DND-41 (cell line): ENCODE measurements at regions not wholly inside any gene's neighbourhood (a gene's known extent, or its start where the extent isn't known, plus 50 kb on each side); places are given as distances from the start of the nearest gene placed in this dataset.
"Not testable (repeated sequence)": the region's sequence is repeated elsewhere in the genome, so short reads cannot be mapped to it uniquely, and the experiment has no call there.

Source experiments
- ATAC-seq: fragments of 200-7000 bp; cut with Tn5 transposase; 3 replicates; pipeline ENCODE4 v1.9.1; 2021; ENCODE audit warnings: low read depth; ENCODE audit not compliant: insufficient read depth
- DNase-seq: peaks from one replicate; pipeline ENCODE4 v3.0.0-alpha.2; 2020
- H2AFZ ChIP-seq: 2 replicates; pipeline ENCODE4 v1.6.0; 2012; ENCODE audit warnings: low read depth, low read length
- H3K27ac ChIP-seq: 2 replicates; pipeline ENCODE4 v1.5.1; 2012; ENCODE audit warnings: low read length, inconsistent platforms
- H3K27me3 ChIP-seq: fragments of 200-600 bp; sonication (generic); 2 replicates; pipeline ENCODE4 v1.6.0; 2012; ENCODE audit warnings: low read length, mild to moderate bottlenecking, inconsistent platforms; ENCODE audit not compliant: insufficient read depth, poor library complexity
- H3K36me3 ChIP-seq: 2 replicates; pipeline ENCODE4 v1.5.1; 2012; ENCODE audit warnings: low read length, inconsistent platforms; ENCODE audit not compliant: insufficient read depth
- H3K4me1 ChIP-seq: 2 replicates; pipeline ENCODE4 v1.5.1; 2012; ENCODE audit warnings: mild to moderate bottlenecking, low read length; ENCODE audit not compliant: insufficient read depth
- H3K4me2 ChIP-seq: 2 replicates; pipeline ENCODE4 v1.6.0; 2012; ENCODE audit warnings: mild to moderate bottlenecking, moderate library complexity, low read length, inconsistent platforms; ENCODE audit not compliant: insufficient read depth
- H3K4me3 ChIP-seq, 2 experiments: fragments of 200-600 bp in 1 of 2; shearing (Covaris generic) in 1 of 2; 2 replicates each; pipeline ENCODE4 v1.5.1; 2012 to 2016; ENCODE audit warnings: inconsistent platforms in 2 of 2, low read length in 2 of 2, mild to moderate bottlenecking in 2 of 2, low read depth in 1 of 2, moderate library complexity in 1 of 2
- H3K79me2 ChIP-seq: 2 replicates; pipeline ENCODE4 v1.6.0; 2012; ENCODE audit warnings: low read length, inconsistent platforms; ENCODE audit not compliant: insufficient read depth
- H3K9ac ChIP-seq: 2 replicates; pipeline ENCODE4 v1.6.0; 2012; ENCODE audit warnings: low read depth, mild to moderate bottlenecking, inconsistent platforms, low read length, moderate library complexity
- H3K9me3 ChIP-seq: 2 replicates; pipeline ENCODE4 v1.5.1; 2012; ENCODE audit warnings: low read length, moderate library complexity, mild to moderate bottlenecking, inconsistent platforms; ENCODE audit not compliant: insufficient read depth, severe bottlenecking
- H4K20me1 ChIP-seq: 2 replicates; pipeline ENCODE4 v1.6.0; 2012; ENCODE audit warnings: low read length; ENCODE audit not compliant: insufficient read depth
- EZH2 ChIP-seq: IDR thresholded peaks from 3 replicates; pipeline ENCODE4 v1.6.1; 2012; ENCODE audit warnings: borderline replicate concordance, low read depth, mild to moderate bottlenecking, moderate library complexity, low read length, inconsistent platforms; ENCODE audit not compliant: severe bottlenecking
- TF ChIP-seq, protein P1 (sequence below): IDR thresholded peaks from 2 replicates; pipeline ENCODE4 v1.5.1; 2012; ENCODE audit warnings: borderline replicate concordance, low read length, moderate library complexity, mild to moderate bottlenecking; ENCODE audit not compliant: poor library complexity, severe bottlenecking; ENCODE audit errors: extremely low read depth

DNA sequence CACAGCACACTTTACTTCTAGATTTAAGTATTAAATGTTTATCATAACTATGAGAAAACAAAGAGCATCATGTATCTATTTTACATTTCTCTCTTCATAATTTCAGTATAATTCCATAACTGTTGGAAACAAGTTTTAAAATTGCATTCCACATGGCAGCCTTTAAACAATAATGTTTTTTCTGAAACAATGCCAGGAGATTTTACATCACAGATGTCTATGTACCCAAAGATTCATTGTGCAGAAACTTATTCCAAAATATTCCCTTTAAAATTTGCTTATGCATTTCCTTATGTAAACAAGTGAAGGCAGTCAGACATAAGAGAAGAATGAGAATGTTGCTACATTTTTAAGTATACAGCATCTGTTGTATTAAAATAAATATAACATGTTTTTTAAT lies 324.9 kb upstream of the COL8A1 start:
- Histone ChIP-seq H3K9ac (no peak overlapping the region), H3K36me3 (no peaks in the 10 kb centered on the region), H3K27me3 (no peaks in the 10 kb centered on the region), H3K4me1 (no peaks in the 10 kb centered on the region), H3K4me2 (no peak overlapping the region), H3K27ac (no peak overlapping the region), H2AFZ (no peak overlapping the region), H3K79me2 (no peaks in the 10 kb centered on the region), H3K9me3 (no peaks in the 10 kb centered on the region), H4K20me1 (no peaks in the 10 kb centered on the region), H3K4me3 (no peak overlapping the region)
- DNase-seq = no peak
- ATAC-seq = no peak
- TF ChIP-seq, protein P1, sequence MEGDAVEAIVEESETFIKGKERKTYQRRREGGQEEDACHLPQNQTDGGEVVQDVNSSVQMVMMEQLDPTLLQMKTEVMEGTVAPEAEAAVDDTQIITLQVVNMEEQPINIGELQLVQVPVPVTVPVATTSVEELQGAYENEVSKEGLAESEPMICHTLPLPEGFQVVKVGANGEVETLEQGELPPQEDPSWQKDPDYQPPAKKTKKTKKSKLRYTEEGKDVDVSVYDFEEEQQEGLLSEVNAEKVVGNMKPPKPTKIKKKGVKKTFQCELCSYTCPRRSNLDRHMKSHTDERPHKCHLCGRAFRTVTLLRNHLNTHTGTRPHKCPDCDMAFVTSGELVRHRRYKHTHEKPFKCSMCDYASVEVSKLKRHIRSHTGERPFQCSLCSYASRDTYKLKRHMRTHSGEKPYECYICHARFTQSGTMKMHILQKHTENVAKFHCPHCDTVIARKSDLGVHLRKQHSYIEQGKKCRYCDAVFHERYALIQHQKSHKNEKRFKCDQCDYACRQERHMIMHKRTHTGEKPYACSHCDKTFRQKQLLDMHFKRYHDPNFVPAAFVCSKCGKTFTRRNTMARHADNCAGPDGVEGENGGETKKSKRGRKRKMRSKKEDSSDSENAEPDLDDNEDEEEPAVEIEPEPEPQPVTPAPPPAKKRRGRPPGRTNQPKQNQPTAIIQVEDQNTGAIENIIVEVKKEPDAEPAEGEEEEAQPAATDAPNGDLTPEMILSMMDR = no peak
- no peak for TF ChIP-seq EZH2

DNA sequence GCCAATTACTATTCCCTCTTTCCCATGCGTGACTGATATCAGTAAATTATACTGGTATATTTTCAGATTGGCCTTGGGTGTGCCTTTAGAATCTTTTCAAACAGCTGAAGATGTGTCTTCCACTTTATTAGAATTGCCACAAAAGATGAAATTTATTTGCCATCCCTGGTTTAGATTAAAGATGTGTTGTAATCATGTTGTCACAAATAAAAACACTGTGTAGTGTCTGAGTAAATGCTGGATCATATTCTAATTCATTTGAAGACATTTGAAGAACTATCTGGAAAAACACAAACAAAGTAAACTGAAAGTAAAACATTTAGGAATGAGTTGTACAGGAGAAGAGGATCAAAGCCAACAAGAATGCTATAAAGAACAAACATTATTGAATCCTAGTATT lies 339.7 kb upstream of the COL8A1 start:
- H3K4me1 ChIP-seq = peaks cover 9% of the 10 kb centered on the region
- H3K27me3 ChIP-seq = peaks cover 2% of the 10 kb centered on the region
- no peak overlapping the region for H2AFZ ChIP-seq
- no peak overlapping the region for H3K4me2 ChIP-seq
- H3K79me2 ChIP-seq = no peaks in the 10 kb centered on the region
- no peaks in the 10 kb centered on the region for H3K9me3 ChIP-seq
- ATAC-seq (no peak), DNase-seq (no peak)
- no peak overlapping the region for H3K4me3 ChIP-seq
- no peak overlapping the region for H3K9ac ChIP-seq
- no peak overlapping the region for H3K27ac ChIP-seq
- H3K36me3 ChIP-seq = no peaks in the 10 kb centered on the region
- TF ChIP-seq, protein P1 = no peak
- no peak for TF ChIP-seq EZH2
- H4K20me1 ChIP-seq = no peaks in the 10 kb centered on the region

DNA sequence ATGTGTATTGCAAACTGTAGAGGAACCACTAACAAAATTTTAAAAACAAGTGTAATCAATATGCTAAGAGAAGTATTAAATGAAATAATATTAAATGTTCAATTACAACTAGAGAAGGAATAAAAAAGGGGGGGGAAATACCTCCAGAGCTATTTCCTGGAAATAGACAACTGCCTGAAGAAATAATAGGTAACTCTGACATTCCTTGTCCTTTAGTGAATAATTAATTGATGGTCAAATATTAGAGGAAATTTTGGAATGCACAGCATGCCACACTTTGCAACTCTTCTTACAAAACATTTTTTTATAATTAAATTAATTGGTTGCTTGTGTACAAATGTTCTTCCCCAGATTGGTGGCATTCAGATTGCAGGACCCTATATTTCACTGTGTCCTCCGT lies 342.6 kb upstream of the COL8A1 start:
- no peaks in the 10 kb centered on the region for H3K9me3 ChIP-seq
- DNase-seq (no peak), ATAC-seq (no peak)
- peaks cover 2% of the 10 kb centered on the region for H3K27me3 ChIP-seq
- H4K20me1 ChIP-seq = no peaks in the 10 kb centered on the region
- no peak overlapping the region for H3K9ac ChIP-seq
- H3K4me2 ChIP-seq = no peak overlapping the region
- TF ChIP-seq EZH2 = no peak
- TF ChIP-seq, protein P1 = no peak
- H2AFZ ChIP-seq = no peak overlapping the region
- H3K4me1 ChIP-seq = peaks cover 9% of the 10 kb centered on the region
- no peaks in the 10 kb centered on the region for H3K79me2 ChIP-seq
- no peaks in the 10 kb centered on the region for H3K36me3 ChIP-seq
- H3K4me3 ChIP-seq = no peak overlapping the region
- H3K27ac ChIP-seq = no peak overlapping the region

DNA sequence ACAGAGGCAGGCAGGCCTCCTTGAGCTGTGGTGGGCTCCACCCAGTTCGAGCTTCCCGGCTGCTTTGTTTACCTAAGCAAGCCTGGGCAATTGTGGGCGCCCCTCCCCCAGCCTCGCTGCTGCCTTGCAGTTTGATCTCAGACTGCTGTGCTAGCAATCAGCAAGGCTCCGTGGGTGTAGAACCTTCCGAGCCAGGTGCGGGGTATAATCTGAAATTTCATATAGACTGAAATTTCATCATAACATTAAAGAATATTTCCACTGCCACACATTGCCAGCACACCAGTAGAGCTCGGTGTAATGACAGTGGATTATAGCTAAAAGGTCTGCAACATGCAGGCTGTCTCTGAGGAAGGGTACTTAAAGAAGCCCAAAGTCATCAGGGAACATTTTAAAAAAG lies 344.3 kb upstream of the COL8A1 start:
- not testable (repeated sequence) for H3K4me1 ChIP-seq, H3K9me3 ChIP-seq, H4K20me1 ChIP-seq, H3K79me2 ChIP-seq, H3K27me3 ChIP-seq, H3K36me3 ChIP-seq
- H3K27ac ChIP-seq = peak overlapping the region; percentile 80
- H3K4me2 ChIP-seq = peak overlapping the region; percentile 63
- H2AFZ ChIP-seq = peak overlapping the region; percentile 21
- peak; percentile 89 for ATAC-seq
- DNase-seq = peak; percentile 76
- H3K4me3 ChIP-seq = peak overlapping the region in 1 of 2 experiments; percentile 47; a peak in 2 of 4 replicates
- H3K9ac ChIP-seq = peak overlapping the region; percentile 40
